GM19397 (cell line): ENCODE measurements at regions not wholly inside any gene's neighbourhood (a gene's known extent, or its start where the extent isn't known, plus 50 kb on each side); places are given as distances from the start of the nearest gene placed in this dataset.
"Not testable (repeated sequence)": the region's sequence is repeated elsewhere in the genome, so short reads cannot be mapped to it uniquely, and the experiment has no call there.

ENCODE experiments used
- ATAC-seq: cut with Tn5 transposase; IDR thresholded peaks from one replicate; pipeline ENCODE4 v1.9.1; 2021; ENCODE audit warnings: mild to moderate bottlenecking, moderate library complexity; ENCODE audit not compliant: unreplicated experiment

GRCh38 chrX:121639781-121640180 lies 592.4 kb downstream of the GLUD2 start:
- ATAC-seq = no peak

- no peak for ATAC-seq
Observed at GRCh38 chrX:121641560-121641959, 594.1 kb downstream of the GLUD2 start.

- ATAC-seq = no peak
Observed at GRCh38 chrX:121642415-121642814, 595.0 kb downstream of the GLUD2 start.

- ATAC-seq = no peak
Observed at GRCh38 chrX:121649417-121649816, 602.0 kb downstream of the GLUD2 start.

- no peak for ATAC-seq
Observed at GRCh38 chrX:121655276-121655675, 607.9 kb downstream of the GLUD2 start.

GRCh38 chrX:121666171-121666570 lies 618.8 kb downstream of the GLUD2 start:
- no peak for ATAC-seq

GRCh38 chrX:121671649-121672048 lies 624.2 kb downstream of the GLUD2 start:
- no peak for ATAC-seq

GRCh38 chrX:121709236-121709635 lies 661.8 kb downstream of the GLUD2 start:
- ATAC-seq = not testable (repeated sequence)

GRCh38 chrX:121733514-121733913 lies 686.1 kb downstream of the GLUD2 start:
- ATAC-seq = no peak

GRCh38 chrX:121746105-121746504 lies 698.7 kb downstream of the GLUD2 start:
- no peak for ATAC-seq

GRCh38 chrX:121753602-121754001 lies 706.2 kb downstream of the GLUD2 start:
- not testable (repeated sequence) for ATAC-seq

GRCh38 chrX:121754301-121754700 lies 706.9 kb downstream of the GLUD2 start:
- ATAC-seq = no peak

GRCh38 chrX:121755541-121755940 lies 708.1 kb downstream of the GLUD2 start:
- ATAC-seq = no peak

- ATAC-seq = no peak
Observed at GRCh38 chrX:121761845-121762244, 714.4 kb downstream of the GLUD2 start.

- ATAC-seq = no peak
Observed at GRCh38 chrX:121763671-121764070, 716.3 kb downstream of the GLUD2 start.

GRCh38 chrX:121768210-121768609 lies 720.8 kb downstream of the GLUD2 start:
- ATAC-seq = not testable (repeated sequence)

GRCh38 chrX:121781991-121782390 lies 734.6 kb downstream of the GLUD2 start:
- no peak for ATAC-seq

GRCh38 chrX:121782544-121782943 lies 735.1 kb downstream of the GLUD2 start:
- ATAC-seq = no peak

GRCh38 chrX:121782976-121783375 lies 735.6 kb downstream of the GLUD2 start:
- ATAC-seq = no peak

- ATAC-seq = no peak
Observed at GRCh38 chrX:121802881-121803412, 755.5 kb downstream of the GLUD2 start.

- no peak for ATAC-seq
Observed at GRCh38 chrX:121823406-121823805, 776.0 kb downstream of the GLUD2 start.

GRCh38 chrX:121831601-121832000 lies 784.2 kb downstream of the GLUD2 start:
- ATAC-seq = no peak

GRCh38 chrX:121832446-121832845 lies 785.0 kb downstream of the GLUD2 start:
- ATAC-seq = no peak
